Liver (tissue), 8 donors: ENCODE measurements at regions not wholly inside any gene's neighbourhood (a gene's known extent, or its start where the extent isn't known, plus 50 kb on each side); places are given as distances from the start of the nearest gene placed in this dataset.

Source experiments
- DNase-seq: peaks from one replicate; pipeline ENCODE4 v3.0.0-alpha.2; 2017; ENCODE audit warnings: low spot score
- H3K27ac ChIP-seq, 2 donors: one replicate each; pipeline ENCODE4 v1.7.0; 2013; ENCODE audit warnings: inconsistent platforms in 2 of 2, low read length in 2 of 2, control low read depth in 1 of 2, low read depth in 1 of 2, mild to moderate bottlenecking in 1 of 2
- H3K27me3 ChIP-seq, 4 donors: one replicate each; pipeline versions ENCODE4 v1.6.1 to v1.7.0; 2013; ENCODE audit warnings: low read length in 3 of 4, inconsistent platforms in 1 of 4, mild to moderate bottlenecking in 1 of 4, moderate library complexity in 1 of 4; ENCODE audit not compliant: control insufficient read depth in 4 of 4, insufficient read depth in 4 of 4
- H3K36me3 ChIP-seq, 4 donors: one replicate each; pipeline versions ENCODE4 v1.6.1 to v1.7.0; 2013; ENCODE audit warnings: low read length in 3 of 4, mild to moderate bottlenecking in 3 of 4, low read depth in 1 of 4, moderate library complexity in 1 of 4; ENCODE audit not compliant: control insufficient read depth in 4 of 4, insufficient read depth in 3 of 4
- H3K4me1 ChIP-seq, 4 donors: one replicate each; pipeline versions ENCODE4 v1.6.1 to v1.7.0; 2013; ENCODE audit warnings: low read length in 3 of 4, mild to moderate bottlenecking in 3 of 4, moderate library complexity in 1 of 4; ENCODE audit not compliant: control insufficient read depth in 4 of 4, insufficient read depth in 4 of 4
- H3K4me3 ChIP-seq, 3 donors: one replicate each; pipeline versions ENCODE4 v1.6.1 to v1.7.0; 2013; ENCODE audit warnings: low read length in 3 of 3, control low read depth in 1 of 3, low read depth in 1 of 3, mild to moderate bottlenecking in 1 of 3
- H3K9ac ChIP-seq, 2 donors: one replicate each; pipeline ENCODE4 v1.7.0; 2013; ENCODE audit warnings: low read length in 2 of 2, mild to moderate bottlenecking in 2 of 2, moderate library complexity in 2 of 2, control low read depth in 1 of 2, low read depth in 1 of 2
- H3K9me3 ChIP-seq, 4 donors: one replicate each; pipeline versions ENCODE4 v1.6.1 to v1.7.0; 2013; ENCODE audit warnings: low read length in 3 of 4; ENCODE audit not compliant: control insufficient read depth in 4 of 4
- EGR1 ChIP-seq, 2 donors: IDR thresholded peaks; 2 replicates each; pipeline ENCODE4 v1.6.1; 2016 to 2018; ENCODE audit warnings: antibody characterized with exemption in 2 of 2, low read depth in 2 of 2
- FOXA1 ChIP-seq: IDR thresholded peaks from 2 replicates; pipeline ENCODE4 v1.6.1; 2016; ENCODE audit warnings: antibody characterized with exemption
- FOXA2 ChIP-seq: IDR thresholded peaks from 2 replicates; pipeline ENCODE4 v1.6.1; 2016; ENCODE audit warnings: antibody characterized with exemption
- HNF4A ChIP-seq, 2 donors: conservative IDR thresholded peaks; 2 replicates each; pipeline ENCODE4 v1.6.1; 2016; ENCODE audit warnings: antibody characterized with exemption in 2 of 2, mild to moderate bottlenecking in 2 of 2
- HNF4G ChIP-seq: IDR thresholded peaks from 2 replicates; pipeline ENCODE4 v1.6.1; 2016; ENCODE audit warnings: antibody characterized with exemption
- NR2F2 ChIP-seq: IDR thresholded peaks from 2 replicates; pipeline ENCODE4 v1.6.1; 2016; ENCODE audit warnings: antibody characterized with exemption
- RAD21 ChIP-seq, 2 donors: IDR thresholded peaks; 2 replicates each; pipeline ENCODE4 v1.6.1; 2016; ENCODE audit warnings: antibody characterized with exemption in 2 of 2, mild to moderate bottlenecking in 2 of 2
- RXRA ChIP-seq, 2 donors: IDR thresholded peaks; 2 replicates each; pipeline ENCODE4 v1.6.1; 2017 to 2018; ENCODE audit warnings: antibody characterized with exemption in 2 of 2, mild to moderate bottlenecking in 1 of 2
- SP1 ChIP-seq: IDR thresholded peaks from 2 replicates; pipeline ENCODE4 v1.6.1; 2018; ENCODE audit warnings: antibody characterized with exemption, mild to moderate bottlenecking
- TAF1 ChIP-seq: conservative IDR thresholded peaks from 2 replicates; pipeline ENCODE4 v1.6.1; 2016; ENCODE audit warnings: antibody characterized with exemption, mild to moderate bottlenecking
- YY1 ChIP-seq: IDR thresholded peaks from 2 replicates; pipeline ENCODE4 v1.6.1; 2016; ENCODE audit warnings: antibody characterized with exemption, mild to moderate bottlenecking
- WGBS: extraction: QIAGEN DNeasy Blood & Tissue Kit; methylation state at CpG from one replicate; pipeline ENCODE4 v1.1.7; 2013; 5-methylcytosine and 5-hydroxymethylcytosine counted together
- TF ChIP-seq, protein P1 (sequence below): fragments of 150-350 bp; IDR thresholded peaks from 2 replicates; pipeline ENCODE4 v1.5.1; 2017; ENCODE audit warnings: improper control_type of control experiment, low read depth, low read length; ENCODE audit not compliant: missing input control
- TF ChIP-seq, protein P2 (sequence below): IDR thresholded peaks from 2 replicates; pipeline ENCODE4 v1.6.1; 2016; ENCODE audit warnings: antibody characterized with exemption, mild to moderate bottlenecking
- TF ChIP-seq, protein P3 (sequence below): IDR thresholded peaks from 2 replicates; pipeline ENCODE4 v1.6.1; 2016; ENCODE audit warnings: antibody characterized with exemption
- TF ChIP-seq, protein P4 (sequence below): IDR thresholded peaks from 2 replicates; pipeline ENCODE4 v1.6.1; 2016; ENCODE audit warnings: antibody characterized with exemption
- donor health status: healthy.
- donor health status: healthy.
- donor health status: healthy.
- donor health status: healthy.
- donor health status: healthy.

- no peak overlapping the region for H3K4me3 ChIP-seq
- DNase-seq = no peak
- no peak overlapping the region for H3K9ac ChIP-seq
- H3K36me3 ChIP-seq = no peaks in the 10 kb centered on the region
- WGBS = 47% methylated on average over 1 of the region's 1 CpG
- TF ChIP-seq YY1 (no peak), EGR1 (IDR thresholded peaks at IDR 0.05; ENCODE audit: low read depth in 2 of 2) (no peak), SP1 (no peak), HNF4A (conservative IDR thresholded peaks at IDR 0.05) (no peak), TAF1 (no peak), FOXA1 (no peak), NR2F2 (no peak), HNF4G (no peak), RAD21 (IDR thresholded peaks at IDR 0.05) (no peak)
- TF ChIP-seq, protein P1, sequence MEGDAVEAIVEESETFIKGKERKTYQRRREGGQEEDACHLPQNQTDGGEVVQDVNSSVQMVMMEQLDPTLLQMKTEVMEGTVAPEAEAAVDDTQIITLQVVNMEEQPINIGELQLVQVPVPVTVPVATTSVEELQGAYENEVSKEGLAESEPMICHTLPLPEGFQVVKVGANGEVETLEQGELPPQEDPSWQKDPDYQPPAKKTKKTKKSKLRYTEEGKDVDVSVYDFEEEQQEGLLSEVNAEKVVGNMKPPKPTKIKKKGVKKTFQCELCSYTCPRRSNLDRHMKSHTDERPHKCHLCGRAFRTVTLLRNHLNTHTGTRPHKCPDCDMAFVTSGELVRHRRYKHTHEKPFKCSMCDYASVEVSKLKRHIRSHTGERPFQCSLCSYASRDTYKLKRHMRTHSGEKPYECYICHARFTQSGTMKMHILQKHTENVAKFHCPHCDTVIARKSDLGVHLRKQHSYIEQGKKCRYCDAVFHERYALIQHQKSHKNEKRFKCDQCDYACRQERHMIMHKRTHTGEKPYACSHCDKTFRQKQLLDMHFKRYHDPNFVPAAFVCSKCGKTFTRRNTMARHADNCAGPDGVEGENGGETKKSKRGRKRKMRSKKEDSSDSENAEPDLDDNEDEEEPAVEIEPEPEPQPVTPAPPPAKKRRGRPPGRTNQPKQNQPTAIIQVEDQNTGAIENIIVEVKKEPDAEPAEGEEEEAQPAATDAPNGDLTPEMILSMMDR = no peak
- TF ChIP-seq, protein P2, sequence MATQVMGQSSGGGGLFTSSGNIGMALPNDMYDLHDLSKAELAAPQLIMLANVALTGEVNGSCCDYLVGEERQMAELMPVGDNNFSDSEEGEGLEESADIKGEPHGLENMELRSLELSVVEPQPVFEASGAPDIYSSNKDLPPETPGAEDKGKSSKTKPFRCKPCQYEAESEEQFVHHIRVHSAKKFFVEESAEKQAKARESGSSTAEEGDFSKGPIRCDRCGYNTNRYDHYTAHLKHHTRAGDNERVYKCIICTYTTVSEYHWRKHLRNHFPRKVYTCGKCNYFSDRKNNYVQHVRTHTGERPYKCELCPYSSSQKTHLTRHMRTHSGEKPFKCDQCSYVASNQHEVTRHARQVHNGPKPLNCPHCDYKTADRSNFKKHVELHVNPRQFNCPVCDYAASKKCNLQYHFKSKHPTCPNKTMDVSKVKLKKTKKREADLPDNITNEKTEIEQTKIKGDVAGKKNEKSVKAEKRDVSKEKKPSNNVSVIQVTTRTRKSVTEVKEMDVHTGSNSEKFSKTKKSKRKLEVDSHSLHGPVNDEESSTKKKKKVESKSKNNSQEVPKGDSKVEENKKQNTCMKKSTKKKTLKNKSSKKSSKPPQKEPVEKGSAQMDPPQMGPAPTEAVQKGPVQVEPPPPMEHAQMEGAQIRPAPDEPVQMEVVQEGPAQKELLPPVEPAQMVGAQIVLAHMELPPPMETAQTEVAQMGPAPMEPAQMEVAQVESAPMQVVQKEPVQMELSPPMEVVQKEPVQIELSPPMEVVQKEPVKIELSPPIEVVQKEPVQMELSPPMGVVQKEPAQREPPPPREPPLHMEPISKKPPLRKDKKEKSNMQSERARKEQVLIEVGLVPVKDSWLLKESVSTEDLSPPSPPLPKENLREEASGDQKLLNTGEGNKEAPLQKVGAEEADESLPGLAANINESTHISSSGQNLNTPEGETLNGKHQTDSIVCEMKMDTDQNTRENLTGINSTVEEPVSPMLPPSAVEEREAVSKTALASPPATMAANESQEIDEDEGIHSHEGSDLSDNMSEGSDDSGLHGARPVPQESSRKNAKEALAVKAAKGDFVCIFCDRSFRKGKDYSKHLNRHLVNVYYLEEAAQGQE = no peak
- TF ChIP-seq, protein P3, sequence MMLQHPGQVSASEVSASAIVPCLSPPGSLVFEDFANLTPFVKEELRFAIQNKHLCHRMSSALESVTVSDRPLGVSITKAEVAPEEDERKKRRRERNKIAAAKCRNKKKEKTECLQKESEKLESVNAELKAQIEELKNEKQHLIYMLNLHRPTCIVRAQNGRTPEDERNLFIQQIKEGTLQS = no peak
- H3K9me3 ChIP-seq = no peaks in the 10 kb centered on the region
- no peaks in the 10 kb centered on the region for H3K27me3 ChIP-seq
- H3K27ac ChIP-seq = no peak overlapping the region
- H3K4me1 ChIP-seq = no peaks in the 10 kb centered on the region
Measured at GRCh38 chr4:117227925-117228324, 142.5 kb upstream of the TRAM1L1 start.

DNA sequence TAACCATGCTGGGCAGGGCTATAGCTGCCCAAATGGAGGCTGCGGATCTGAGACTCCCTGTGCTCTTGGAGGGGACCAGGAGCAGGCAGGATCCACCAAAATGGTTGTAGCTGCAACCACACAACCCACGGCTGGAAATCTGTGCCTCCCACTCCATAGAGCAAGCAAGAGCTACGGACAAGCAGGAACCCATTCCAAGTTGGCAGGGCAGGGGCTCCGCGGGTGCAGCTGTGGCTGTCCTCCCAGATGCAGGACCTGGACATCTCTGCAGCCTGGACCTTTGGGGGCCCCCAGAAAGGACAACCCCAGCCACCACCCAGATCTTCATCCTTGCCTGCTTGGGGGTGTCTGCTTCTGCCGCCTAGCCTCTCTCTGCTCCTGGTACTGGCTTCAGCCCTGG is 154.1 kb upstream of the TRAM1L1 start:
- Histone ChIP-seq H3K27me3 (peaks cover 0 to 7% (median 0%) of the 10 kb centered on the region in 4 donors), H3K36me3 (no peaks in the 10 kb centered on the region), H3K4me1 (no peaks in the 10 kb centered on the region), H3K9ac (no peak overlapping the region), H3K9me3 (no peaks in the 10 kb centered on the region), H3K4me3 (no peak overlapping the region), H3K27ac (no peak overlapping the region)
- no peak for DNase-seq
- TF ChIP-seq, protein P1 = no peak
- TF ChIP-seq, protein P4, sequence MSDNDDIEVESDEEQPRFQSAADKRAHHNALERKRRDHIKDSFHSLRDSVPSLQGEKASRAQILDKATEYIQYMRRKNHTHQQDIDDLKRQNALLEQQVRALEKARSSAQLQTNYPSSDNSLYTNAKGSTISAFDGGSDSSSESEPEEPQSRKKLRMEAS = no peak
- TF ChIP-seq FOXA2 (no peak), RXRA (IDR thresholded peaks at IDR 0.05) (no peak), RAD21 (IDR thresholded peaks at IDR 0.05) (no peak), EGR1 (IDR thresholded peaks at IDR 0.05; ENCODE audit: low read depth in 2 of 2) (no peak), FOXA1 (no peak)
- TF ChIP-seq, protein P3 = no peak
- WGBS = 69% methylated on average over 6 of the region's 6 CpGs
